ENCODE measurements at regions not wholly inside any gene's neighbourhood (a gene's known extent, or its start where the extent isn't known, plus 50 kb on each side); places are given as distances from the start of the nearest gene placed in this dataset.

GRCh38 chr15:39285071-39285470 lies 295.8 kb upstream of the THBS1 start:
- TF ChIP-seq POLR2AphosphoS5 (IDR thresholded peaks at IDR 0.05) (no peak), CTCF (IDR thresholded peaks at IDR 0.05) (no peak)

Data from transverse colon (tissue), 4 donors.